GM18499 (cell line): ENCODE measurements at regions not wholly inside any gene's neighbourhood (a gene's known extent, or its start where the extent isn't known, plus 50 kb on each side); places are given as distances from the start of the nearest gene placed in this dataset.
A peak's percentile ranks its signal among the peaks of the same experiment; 100 is the strongest.

Source experiments
- ATAC-seq: cut with Tn5 transposase; IDR thresholded peaks from one replicate; pipeline ENCODE4 v1.9.1; 2021; ENCODE audit warnings: moderate number of reproducible peaks; ENCODE audit not compliant: insufficient read depth, unreplicated experiment

DNA sequence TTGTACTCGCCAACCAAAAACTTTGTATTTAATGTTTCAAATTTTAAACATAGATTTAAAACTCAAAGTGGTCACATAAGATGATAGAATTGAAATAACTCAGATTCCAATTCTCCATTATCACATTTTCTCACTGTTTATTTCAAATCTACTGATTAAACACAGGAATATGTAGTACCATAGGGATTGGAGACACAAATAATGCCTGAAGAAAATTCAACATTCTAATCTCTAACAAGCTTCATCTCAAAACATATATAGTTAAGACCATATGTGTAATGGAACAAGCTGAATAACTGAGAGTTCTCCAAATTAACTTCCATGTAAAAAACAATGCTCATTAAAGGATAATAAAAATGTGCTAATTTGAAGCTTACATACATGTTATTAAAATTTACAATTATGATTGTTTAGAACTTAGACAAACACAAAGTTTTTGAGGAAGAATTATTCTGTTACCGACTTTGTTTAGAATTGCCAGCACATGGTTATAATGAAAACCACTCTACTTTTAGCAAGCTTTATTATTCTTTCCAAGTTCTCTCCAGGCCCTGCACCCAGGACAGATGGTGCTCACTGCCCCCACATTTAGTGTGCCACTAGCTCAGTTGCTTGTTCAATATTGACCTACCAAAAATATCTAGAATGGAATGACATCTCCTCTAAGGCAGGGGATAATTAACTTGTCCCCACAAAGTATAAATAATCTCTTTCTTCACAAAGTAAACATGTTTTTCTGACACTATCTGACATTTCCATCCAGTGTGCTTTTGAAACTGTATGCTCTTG is 467.2 kb downstream of the TTLL7 start:
- ATAC-seq = no peak

DNA sequence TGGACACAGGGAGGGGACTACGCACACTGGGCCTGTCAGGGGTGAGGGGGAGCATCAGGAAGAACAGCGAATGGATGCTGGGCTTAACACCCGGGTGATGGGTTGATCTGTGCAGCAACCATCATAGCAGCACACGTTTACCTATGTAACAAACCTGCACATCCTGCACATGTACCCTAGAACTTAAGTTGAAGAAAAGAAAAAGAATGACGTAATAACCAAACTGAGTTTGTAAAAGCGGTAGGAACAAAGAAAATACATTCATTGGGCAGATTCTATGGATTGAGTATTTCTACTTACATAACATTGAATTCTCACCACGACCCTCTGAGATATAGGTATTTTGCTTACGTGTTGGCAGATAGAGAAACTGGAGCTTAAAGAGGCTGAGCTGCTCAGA is 468.4 kb downstream of the TTLL7 start:
- no peak for ATAC-seq

GRCh38 chr1:83527987-83528386 is 470.9 kb downstream of the TTLL7 start:
- no peak for ATAC-seq

GRCh38 chr1:83520797-83521196 is 478.1 kb downstream of the TTLL7 start:
- ATAC-seq = no peak

- no peak for ATAC-seq
Observed at GRCh38 chr1:83516369-83516768, 482.6 kb downstream of the TTLL7 start.

DNA sequence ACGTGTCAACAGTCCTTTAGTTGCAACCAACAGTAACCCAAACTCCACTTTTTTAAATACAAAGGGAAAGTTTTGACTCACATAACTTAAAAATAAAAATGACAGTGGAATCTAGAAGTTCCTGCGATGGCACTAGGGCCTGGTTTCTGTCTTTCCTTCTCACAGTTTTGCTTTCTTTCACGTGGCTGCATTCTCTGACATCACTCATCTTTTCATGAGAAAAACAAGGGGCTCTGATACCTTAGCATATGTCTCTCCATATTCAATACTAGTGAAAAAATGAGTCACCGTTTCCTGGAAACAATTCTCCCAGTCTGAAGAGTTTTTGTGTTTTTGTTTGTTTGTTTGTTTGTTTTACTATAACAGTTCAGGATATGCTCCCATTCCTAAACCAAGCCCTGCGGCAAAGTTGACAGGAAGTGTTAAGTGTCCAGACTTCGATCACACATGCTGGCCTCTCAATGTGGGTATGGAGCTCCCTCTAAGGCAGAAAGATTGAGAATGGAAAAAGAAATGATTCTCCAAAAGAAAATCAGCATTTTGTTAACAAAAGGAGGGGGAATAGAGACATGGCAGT is 483.3 kb downstream of the TTLL7 start:
- no peak for ATAC-seq

DNA sequence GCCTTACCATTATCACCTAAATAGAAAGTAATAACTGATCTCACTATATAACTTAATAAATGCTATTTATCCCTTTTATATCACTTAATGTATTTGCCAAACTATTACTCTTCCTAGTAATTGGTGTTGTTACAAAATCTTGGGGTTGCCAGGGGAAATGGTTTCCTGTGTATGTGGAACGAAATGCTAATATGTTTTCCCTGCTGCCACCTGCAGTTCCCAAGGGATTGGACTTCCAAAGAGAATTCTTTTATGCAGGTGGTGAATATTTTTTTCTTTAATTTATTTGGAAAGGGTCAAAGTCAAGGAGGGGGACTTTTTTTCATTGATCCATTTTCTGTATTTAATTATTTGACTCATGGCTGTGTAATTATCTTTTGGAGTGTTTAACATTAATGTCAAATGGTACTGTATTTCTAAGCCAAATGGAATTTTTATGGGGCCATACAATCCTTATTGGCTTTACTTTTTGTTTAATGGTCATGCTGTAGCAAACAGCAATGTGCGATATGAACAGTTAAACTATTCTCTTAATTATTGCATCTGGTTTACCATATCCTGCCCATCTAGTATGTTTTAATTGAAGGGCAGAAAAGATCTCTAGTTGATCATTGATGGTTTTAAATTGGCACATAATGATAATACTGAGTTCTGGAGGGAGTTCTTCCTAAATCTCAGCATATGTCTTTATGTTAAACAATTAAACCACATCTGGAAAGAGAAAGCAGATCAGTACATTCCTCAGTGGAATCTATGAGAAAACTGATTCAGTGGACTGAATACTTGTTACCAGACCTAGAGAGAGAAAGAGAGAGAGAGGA is 486.3 kb downstream of the TTLL7 start:
- no peak for ATAC-seq

DNA sequence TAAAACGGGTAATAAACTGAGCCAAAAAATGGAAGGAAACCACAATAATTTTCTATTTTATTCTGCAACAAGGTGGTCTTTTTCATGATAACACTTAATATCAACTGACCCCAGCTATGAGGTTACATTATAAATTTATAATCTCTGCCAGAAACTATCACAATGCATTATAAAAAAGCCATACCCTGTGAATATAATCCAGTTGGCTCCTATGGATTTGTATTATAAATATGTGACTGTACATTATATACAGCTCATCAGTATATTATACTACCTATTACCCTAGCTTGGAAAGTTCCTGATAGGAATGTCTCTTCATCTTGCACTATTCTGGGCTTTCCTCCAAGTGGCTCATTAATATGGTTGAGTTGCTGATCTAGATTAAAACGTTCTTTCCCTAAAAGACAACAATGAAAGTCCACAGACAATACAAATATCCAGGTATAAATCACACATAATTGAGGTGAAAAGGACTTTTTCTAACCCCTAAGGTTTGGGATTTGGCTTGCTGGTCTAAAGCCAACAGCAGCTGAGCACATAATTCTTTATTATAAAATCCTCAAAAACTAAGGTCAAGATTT is 487.7 kb downstream of the TTLL7 start:
- no peak for ATAC-seq

GRCh38 chr1:83509301-83509781 is 489.6 kb downstream of the TTLL7 start:
- no peak for ATAC-seq

GRCh38 chr1:83508485-83509151 is 490.3 kb downstream of the TTLL7 start:
- peak; percentile 90 for ATAC-seq

DNA sequence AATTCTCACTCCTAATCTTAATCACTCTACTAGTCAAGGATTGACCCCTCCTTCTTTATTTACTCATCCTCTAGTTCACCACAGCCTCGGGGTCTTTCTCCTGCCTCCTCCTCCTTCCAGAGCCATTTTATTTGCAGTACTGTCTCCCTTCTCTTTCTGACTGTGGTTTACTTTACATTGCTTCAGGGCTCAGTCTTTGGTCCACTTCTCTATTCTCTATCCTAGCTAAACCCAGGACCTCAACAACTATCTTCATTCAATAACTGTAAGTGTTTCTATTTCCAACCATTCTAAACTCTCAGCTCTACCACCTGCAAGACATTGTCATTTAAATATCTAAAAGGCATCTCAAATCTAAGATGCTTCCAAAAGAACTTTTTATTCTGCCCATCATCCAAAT is 493.8 kb downstream of the TTLL7 start:
- ATAC-seq = no peak

GRCh38 chr1:83503153-83503552 is 495.8 kb downstream of the TTLL7 start:
- ATAC-seq = no peak

- ATAC-seq = peak; percentile 87
Observed at GRCh38 chr1:83500987-83501591, 497.8 kb downstream of the TTLL7 start.

DNA sequence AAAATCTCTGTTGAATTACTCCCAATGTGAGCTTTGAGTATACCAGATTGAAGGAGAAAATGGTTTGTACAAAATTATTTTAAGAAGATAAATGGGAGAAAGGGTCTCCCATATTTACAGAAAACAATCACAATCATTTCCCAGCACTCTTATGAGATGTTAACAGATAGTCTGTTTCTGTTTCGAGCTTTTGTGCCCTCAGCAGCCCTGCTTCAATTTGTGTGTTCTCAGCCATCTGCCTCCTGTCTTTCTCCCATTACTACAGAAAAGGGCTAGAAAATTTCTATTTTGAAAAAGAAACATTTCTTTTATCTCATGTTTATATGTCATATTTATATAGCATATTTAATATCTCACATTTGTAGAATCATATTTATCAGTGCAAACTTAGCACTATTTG is 498.4 kb downstream of the TTLL7 start:
- ATAC-seq = no peak

- peak; percentile 47 for ATAC-seq
Observed at GRCh38 chr1:83499998-83500397, 498.9 kb downstream of the TTLL7 start.

DNA sequence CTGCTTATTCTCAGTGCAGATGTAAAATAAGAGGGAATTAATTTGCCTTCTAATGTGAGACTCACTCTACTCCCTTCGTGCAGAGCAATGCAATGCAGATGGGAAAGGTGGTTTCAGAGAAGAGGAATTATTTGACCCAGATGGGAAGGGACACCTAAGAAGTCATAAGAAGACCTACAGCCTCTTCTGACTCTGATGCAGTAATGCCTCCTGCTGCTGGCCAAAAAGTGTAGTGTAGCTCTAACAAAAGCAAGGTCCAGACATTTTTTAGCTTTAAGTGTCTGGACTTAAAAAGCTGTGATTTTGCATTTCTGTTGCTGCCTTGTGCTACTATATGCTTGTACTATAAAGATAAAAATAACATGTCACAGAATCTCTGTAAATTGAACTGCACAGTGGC is 501.4 kb downstream of the TTLL7 start:
- ATAC-seq = no peak

GRCh38 chr1:83495560-83495959 is 503.4 kb downstream of the TTLL7 start:
- no peak for ATAC-seq

DNA sequence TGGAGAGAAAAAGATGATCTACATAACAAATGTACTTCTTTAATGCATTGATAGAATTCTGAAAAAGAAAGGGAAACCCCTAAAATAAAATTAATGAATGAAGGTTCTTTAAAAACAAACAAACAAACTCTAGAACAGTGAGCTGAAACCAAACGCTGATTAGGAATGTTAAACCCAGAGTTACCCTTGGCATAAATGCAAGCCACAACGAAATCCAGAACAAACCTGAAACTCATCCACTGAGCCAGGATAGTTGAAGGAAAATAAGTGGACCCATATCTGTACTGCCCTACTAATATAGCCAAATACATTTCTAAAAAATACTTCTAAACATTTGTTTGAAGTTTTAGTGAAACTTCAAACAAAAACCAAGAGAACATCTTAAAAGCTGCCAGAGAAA is 505.3 kb downstream of the TTLL7 start:
- ATAC-seq = no peak

- no peak for ATAC-seq
Observed at GRCh38 chr1:83491930-83492329, 507.0 kb downstream of the TTLL7 start.

DNA sequence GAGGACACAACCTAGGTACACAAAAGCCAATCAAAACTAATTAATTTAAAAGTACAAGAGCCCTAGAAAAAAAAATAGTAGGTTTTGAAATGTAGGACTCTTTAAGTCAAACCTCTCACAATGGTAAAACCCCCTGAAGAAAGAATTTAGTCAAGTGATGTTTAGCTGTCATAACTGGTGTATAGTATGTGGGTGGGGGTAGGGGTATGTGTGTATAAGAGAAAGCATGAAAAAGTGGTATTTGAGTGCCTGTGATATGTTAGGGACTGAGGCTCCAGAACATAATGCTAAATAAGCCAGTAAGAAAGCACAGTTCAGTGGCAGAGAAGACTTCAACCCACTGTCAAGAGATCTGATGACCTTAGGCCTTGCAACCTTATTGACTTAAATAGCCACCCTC is 507.9 kb downstream of the TTLL7 start:
- ATAC-seq = no peak
